GM04504 (cell line): ENCODE measurements at regions not wholly inside any gene's neighbourhood (a gene's known extent, or its start where the extent isn't known, plus 50 kb on each side); places are given as distances from the start of the nearest gene placed in this dataset.

ENCODE experiments used
- DNase-seq: peaks from one replicate; pipeline ENCODE4 v3.0.0-alpha.2; 2012; ENCODE audit warnings: low read depth

- no peak for DNase-seq
Measured at GRCh38 chr2:14572633-14573032, 59.9 kb upstream of the LRATD1 start.

- no peak for DNase-seq
Measured at GRCh38 chr2:14577843-14578242, 54.7 kb upstream of the LRATD1 start.
